GM18909 (cell line): ENCODE measurements at regions not wholly inside any gene's neighbourhood (a gene's known extent, or its start where the extent isn't known, plus 50 kb on each side); places are given as distances from the start of the nearest gene placed in this dataset.
"Not testable (repeated sequence)": the region's sequence is repeated elsewhere in the genome, so short reads cannot be mapped to it uniquely, and the experiment has no call there.

Experiments
- ATAC-seq: cut with Tn5 transposase; IDR thresholded peaks from one replicate; pipeline ENCODE4 v1.9.1; 2021; ENCODE audit warnings: mild to moderate bottlenecking; ENCODE audit not compliant: unreplicated experiment, poor library complexity

DNA sequence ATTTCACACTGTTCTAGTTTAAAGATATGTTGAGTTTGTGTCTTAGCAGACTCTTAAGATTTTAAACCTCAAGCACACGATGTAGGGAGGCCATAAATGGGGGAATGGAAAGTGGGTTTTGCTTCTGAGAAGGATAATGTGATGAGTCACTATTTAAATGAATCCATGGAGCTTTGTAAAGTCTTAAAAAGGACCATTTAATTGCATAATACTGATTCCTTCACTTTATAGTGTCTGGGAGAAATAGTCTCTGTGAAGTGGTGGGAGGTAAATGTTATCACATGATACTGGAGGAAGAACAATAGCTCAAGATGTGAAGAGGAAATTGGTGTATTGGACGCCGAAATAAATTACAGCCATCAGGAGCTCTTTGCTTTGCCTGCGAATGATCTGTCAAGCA, 84.0 kb upstream of the MYO3A start:
- no peak for ATAC-seq

GRCh38 chr10:25851548-25851947, 82.5 kb upstream of the MYO3A start:
- ATAC-seq = no peak

- no peak for ATAC-seq
Observed at GRCh38 chr10:25852364-25852941, 81.6 kb upstream of the MYO3A start.

- ATAC-seq = no peak
Observed at GRCh38 chr10:25858076-25858475, 76.0 kb upstream of the MYO3A start.

- ATAC-seq = no peak
Observed at GRCh38 chr10:25865267-25865666, 68.8 kb upstream of the MYO3A start.

- no peak for ATAC-seq
Observed at GRCh38 chr10:25867321-25867720, 66.7 kb upstream of the MYO3A start.

- ATAC-seq = no peak
Observed at GRCh38 chr10:25869067-25869591, 64.9 kb upstream of the MYO3A start.

- no peak for ATAC-seq
Observed at GRCh38 chr10:25869609-25870008, 64.4 kb upstream of the MYO3A start.

DNA sequence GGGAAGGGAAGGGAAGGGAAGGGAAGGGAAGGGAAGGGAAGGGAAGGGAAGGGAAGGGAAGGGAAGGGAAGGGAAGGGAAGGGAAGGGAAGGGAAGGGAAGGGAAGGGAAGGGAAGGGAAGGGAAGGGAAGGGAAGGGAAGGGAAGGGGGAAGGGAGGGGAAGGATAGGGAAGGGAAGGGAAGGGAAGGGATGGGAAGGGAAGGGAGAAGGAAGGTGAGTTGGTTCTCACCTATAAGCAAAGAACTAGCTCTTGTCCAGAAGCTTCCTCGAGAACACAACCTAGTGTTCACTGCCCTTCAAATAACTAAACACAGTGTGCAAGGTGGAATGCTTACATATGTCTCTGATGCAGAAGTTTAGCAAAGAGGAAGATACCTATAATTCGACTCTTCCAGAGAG, 59.6 kb upstream of the MYO3A start:
- ATAC-seq = not testable (repeated sequence)

DNA sequence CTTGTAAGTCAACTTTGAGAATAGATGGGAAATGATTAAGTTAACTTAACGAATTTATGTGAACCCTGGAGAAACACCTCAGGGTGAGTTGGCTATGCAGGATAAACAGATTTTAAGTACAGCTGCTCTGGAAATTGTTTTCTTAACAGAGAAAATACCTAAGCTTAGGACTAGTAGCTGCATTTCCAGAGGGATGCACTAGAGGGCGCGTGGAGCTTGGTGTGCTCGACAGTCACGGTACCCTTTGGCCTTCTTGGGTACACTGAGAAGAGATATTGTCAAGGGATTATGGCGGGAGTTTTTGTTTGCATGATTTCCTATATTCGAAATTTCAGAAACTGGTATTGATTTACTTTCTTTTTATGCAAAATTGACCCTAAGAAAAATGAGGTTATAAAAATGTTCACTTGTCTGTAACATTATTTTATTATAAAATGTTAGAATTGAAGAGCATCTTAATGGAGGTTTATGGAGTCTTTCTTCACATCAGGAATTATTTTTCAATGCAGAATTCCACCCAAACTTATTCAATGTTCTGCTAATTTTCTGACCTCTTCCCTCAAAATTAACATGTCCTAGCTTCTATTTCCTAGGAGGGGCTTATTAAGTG, 58.4 kb upstream of the MYO3A start:
- ATAC-seq = peak; percentile 89

GRCh38 chr10:25877296-25877695, 56.7 kb upstream of the MYO3A start:
- no peak for ATAC-seq
